CD14-positive monocyte (primary cell): ENCODE measurements at regions not wholly inside any gene's neighbourhood (a gene's known extent, or its start where the extent isn't known, plus 50 kb on each side); places are given as distances from the start of the nearest gene placed in this dataset.

Experiments
- DNase-seq, 3 donors: peaks; one replicate each; pipeline ENCODE4 v3.0.0-alpha.2; 2011 to 2022
- H2AFZ ChIP-seq: 2 replicates; pipeline ENCODE4 v1.6.0; 2012; ENCODE audit warnings: mild to moderate bottlenecking, low read depth, low read length, inconsistent platforms; ENCODE audit not compliant: insufficient read depth, poor library complexity, severe bottlenecking
- H3K27ac ChIP-seq, 2 donors: 1 replicate in 1 of 2; 2 replicates in 1 of 2; pipeline ENCODE4 v1.5.1; 2012 to 2013; ENCODE audit warnings: low read length in 2 of 2, control low read depth in 1 of 2, inconsistent platforms in 1 of 2, low read depth in 1 of 2, mild to moderate bottlenecking in 1 of 2
- H3K27me3 ChIP-seq, 2 donors: one replicate each; pipeline versions ENCODE4 v1.6.0 to v1.6.1; 2011 to 2013; ENCODE audit warnings: low read length in 2 of 2; ENCODE audit not compliant: control insufficient read depth in 2 of 2, insufficient read depth in 2 of 2
- H3K36me3 ChIP-seq, 2 donors: replicated peaks in 1 of 2; 1 replicate in 1 of 2; 2 replicates in 1 of 2; pipeline versions ENCODE4 v1.5.1 to v1.6.1; 2012 to 2013; ENCODE audit warnings: low read length in 2 of 2, control low read depth in 1 of 2, inconsistent platforms in 1 of 2, mild to moderate bottlenecking in 1 of 2; ENCODE audit not compliant: insufficient read depth in 2 of 2, control insufficient read depth in 1 of 2
- H3K4me1 ChIP-seq, 2 donors: 1 replicate in 1 of 2; 2 replicates in 1 of 2; pipeline versions ENCODE4 v1.5.1 to v1.6.1; 2012 to 2013; ENCODE audit warnings: low read length in 2 of 2, control low read depth in 1 of 2, inconsistent platforms in 1 of 2, mild to moderate bottlenecking in 1 of 2, moderate library complexity in 1 of 2; ENCODE audit not compliant: insufficient read depth in 2 of 2, control insufficient read depth in 1 of 2
- H3K4me2 ChIP-seq: replicated peaks from 2 replicates; pipeline ENCODE3; 2012; ENCODE audit warnings: low read length, moderate library complexity, mild to moderate bottlenecking; ENCODE audit not compliant: poor library complexity, severe bottlenecking; ENCODE audit errors: extremely low read depth
- H3K4me3 ChIP-seq, 3 experiments: fragments of 200-600 bp in 1 of 3; sonication (generic) in 1 of 3; replicated peaks in 1 of 3; 1 replicate in 2 of 3; 2 replicates in 1 of 3; pipeline ENCODE4 v1.5.1; 2011 to 2013; ENCODE audit warnings: low read length in 3 of 3, mild to moderate bottlenecking in 3 of 3, control low read depth in 2 of 3, low read depth in 2 of 3, inconsistent platforms in 1 of 3, moderate library complexity in 1 of 3
- H3K79me2 ChIP-seq: 2 replicates; pipeline ENCODE4 v1.6.0; 2012; ENCODE audit warnings: mild to moderate bottlenecking, control low read depth, inconsistent platforms, low read length, moderate library complexity; ENCODE audit not compliant: insufficient read depth
- H3K9ac ChIP-seq: 2 replicates; pipeline ENCODE4 v1.6.0; 2017; ENCODE audit warnings: low read length, mild to moderate bottlenecking; ENCODE audit not compliant: insufficient read depth, poor library complexity, severe bottlenecking
- H3K9me3 ChIP-seq, 2 donors: replicated peaks in 1 of 2; 1 replicate in 1 of 2; 2 replicates in 1 of 2; pipeline versions ENCODE4 v1.5.1 to v1.6.1; 2012 to 2013; ENCODE audit warnings: low read length in 2 of 2, control low read depth in 1 of 2; ENCODE audit not compliant: control insufficient read depth in 1 of 2, insufficient read depth in 1 of 2
- H4K20me1 ChIP-seq: 2 replicates; pipeline ENCODE4 v1.6.0; 2012; ENCODE audit warnings: mild to moderate bottlenecking, low read length, control low read depth, moderate library complexity; ENCODE audit not compliant: insufficient read depth
- H3K27ac Mint-ChIP-seq, 7 donors: one replicate each; pipeline ENCODE4 v1.8.0; 2020; ENCODE audit warnings: mild to moderate bottlenecking in 7 of 7, mixed read lengths in 7 of 7, moderate library complexity in 6 of 7, inconsistent platforms in 2 of 7
- H3K27me3 Mint-ChIP-seq, 3 donors: one replicate each; pipeline ENCODE4 v1.8.0; 2021 to 2022; ENCODE audit warnings: low read depth in 3 of 3, mild to moderate bottlenecking in 3 of 3, mixed read lengths in 3 of 3, moderate library complexity in 3 of 3, inconsistent platforms in 1 of 3
- H3K36me3 Mint-ChIP-seq, 2 donors: one replicate each; pipeline ENCODE4 v1.8.0; 2020; ENCODE audit warnings: mixed read lengths in 2 of 2, inconsistent platforms in 1 of 2, mild to moderate bottlenecking in 1 of 2
- H3K4me1 Mint-ChIP-seq: one replicate; pipeline ENCODE4 v1.8.0; 2020; ENCODE audit warnings: mild to moderate bottlenecking, mixed read lengths
- H3K4me3 Mint-ChIP-seq, 2 donors: one replicate each; pipeline ENCODE4 v1.8.0; 2020; ENCODE audit warnings: mild to moderate bottlenecking in 2 of 2, mixed read lengths in 2 of 2, moderate library complexity in 1 of 2
- H3K9me3 Mint-ChIP-seq, 7 donors: one replicate each; pipeline ENCODE4 v1.8.0; 2020 to 2022; ENCODE audit warnings: mixed read lengths in 7 of 7, mild to moderate bottlenecking in 6 of 7, moderate library complexity in 6 of 7, inconsistent platforms in 2 of 7
- CTCF ChIP-seq: fragments of 200-600 bp; IDR thresholded peaks from one replicate; pipeline ENCODE4 v1.8.0; 2022; ENCODE audit warnings: antibody characterized with exemption, mild to moderate bottlenecking
- WGBS: methylation state at CpG from one replicate; pipeline ENCODE4 v1.1.5; 2013; ENCODE audit warnings: missing lambda C conversion rate; ENCODE audit not compliant: insufficient coverage; 5-methylcytosine and 5-hydroxymethylcytosine counted together
- intact Hi-C, 2 donors: fragments of 100-400 bp; cut with micrococcal nuclease; formaldehyde crosslinking; loops; one replicate each; pipeline versions ENCODE4 v1.15.0 to v1.15.1; 2023

- 72% methylated on average over 3 of the region's 7 CpGs for WGBS
- no peak for TF ChIP-seq CTCF
- H4K20me1 ChIP-seq, result no peaks in the 10 kb centered on the region
- intact Hi-C loops, result no loop called here
- H3K79me2 ChIP-seq, result no peaks in the 10 kb centered on the region
- H3K27ac ChIP-seq, result no peak overlapping the region
- no peaks in the 10 kb centered on the region for H3K27me3 ChIP-seq
- no peak overlapping the region for H3K4me3 ChIP-seq
- peaks cover 0 to 11% (median 6%) of the 10 kb centered on the region in 7 donors for H3K9me3 Mint-ChIP-seq
- no peak overlapping the region for H3K9ac ChIP-seq
- H3K4me1 ChIP-seq, result no peaks in the 10 kb centered on the region
- H3K36me3 Mint-ChIP-seq, result no peaks in the 10 kb centered on the region
- DNase-seq, result no peak
- H3K4me2 ChIP-seq, result no peak overlapping the region
- no peak overlapping the region for H3K4me3 Mint-ChIP-seq
- no peak overlapping the region for H3K27ac Mint-ChIP-seq
- H2AFZ ChIP-seq, result no peak overlapping the region
- peaks cover 6 to 17% (median 12%) of the 10 kb centered on the region in 3 donors for H3K27me3 Mint-ChIP-seq
- H3K4me1 Mint-ChIP-seq, result no peaks in the 10 kb centered on the region
- no peaks in the 10 kb centered on the region for H3K36me3 ChIP-seq
- H3K9me3 ChIP-seq, result peaks cover 0 to 4% of the 10 kb centered on the region in 2 donors
Measured at GRCh38 chr12:112584266-112584722, 165.5 kb downstream of the PTPN11 start.

- no peaks in the 10 kb centered on the region for H3K4me1 Mint-ChIP-seq
Measured at GRCh38 chr12:112586148-112586783, 167.5 kb downstream of the PTPN11 start.

More at GRCh38 chr12:112586148-112586783, 167.5 kb downstream of the PTPN11 start:
- Histone ChIP-seq H2AFZ (no peak overlapping the region), H3K4me1 (no peaks in the 10 kb centered on the region), H3K27ac (no peak overlapping the region), H4K20me1 (no peaks in the 10 kb centered on the region), H3K27me3 (no peaks in the 10 kb centered on the region), H3K9ac (no peak overlapping the region), H3K4me2 (no peak overlapping the region), H3K36me3 (no peaks in the 10 kb centered on the region), H3K79me2 (no peaks in the 10 kb centered on the region), H3K9me3 (peaks cover 0 to 4% of the 10 kb centered on the region in 2 donors), H3K4me3 (no peak overlapping the region)
- WGBS, result 92% methylated on average over 1 of the region's 5 CpGs
- H3K27me3 Mint-ChIP-seq, result peaks cover 13 to 14% (median 14%) of the 10 kb centered on the region in 3 donors
- no peak for DNase-seq
- intact Hi-C loops, result no loop called here
- H3K4me3 Mint-ChIP-seq, result no peak overlapping the region
- no peak for TF ChIP-seq CTCF
- peaks cover 2 to 11% (median 4%) of the 10 kb centered on the region in 7 donors for H3K9me3 Mint-ChIP-seq
- H3K27ac Mint-ChIP-seq, result no peak overlapping the region
- H3K36me3 Mint-ChIP-seq, result no peaks in the 10 kb centered on the region
